ENCODE measurements at regions not wholly inside any gene's neighbourhood (a gene's known extent, or its start where the extent isn't known, plus 50 kb on each side); places are given as distances from the start of the nearest gene placed in this dataset.

DNA sequence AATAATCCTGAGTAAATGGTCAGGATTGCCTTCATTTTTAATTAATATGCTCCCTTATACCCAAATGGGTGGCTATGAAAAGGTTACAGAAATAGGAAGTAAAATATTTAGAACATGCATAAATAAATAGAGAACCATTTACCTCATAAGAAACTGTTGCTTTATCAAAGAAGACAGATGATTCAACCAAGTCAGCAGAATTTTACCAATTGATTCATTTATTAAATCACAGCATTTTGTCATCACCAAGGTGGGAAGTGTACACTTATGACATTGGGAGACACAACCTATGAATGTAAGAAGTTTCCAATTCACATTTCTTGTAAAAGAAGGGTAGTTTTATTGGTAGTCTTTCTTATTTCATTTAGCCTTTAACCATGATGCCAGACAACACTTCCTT, 870.3 kb upstream of the CHORDC1 start:
- no peak overlapping the region for H3K4me3 ChIP-seq (ENCODE audit: low read depth, low read length)
- DNase-seq (ENCODE audit: low read depth), result no peak
- TF ChIP-seq, protein P1, sequence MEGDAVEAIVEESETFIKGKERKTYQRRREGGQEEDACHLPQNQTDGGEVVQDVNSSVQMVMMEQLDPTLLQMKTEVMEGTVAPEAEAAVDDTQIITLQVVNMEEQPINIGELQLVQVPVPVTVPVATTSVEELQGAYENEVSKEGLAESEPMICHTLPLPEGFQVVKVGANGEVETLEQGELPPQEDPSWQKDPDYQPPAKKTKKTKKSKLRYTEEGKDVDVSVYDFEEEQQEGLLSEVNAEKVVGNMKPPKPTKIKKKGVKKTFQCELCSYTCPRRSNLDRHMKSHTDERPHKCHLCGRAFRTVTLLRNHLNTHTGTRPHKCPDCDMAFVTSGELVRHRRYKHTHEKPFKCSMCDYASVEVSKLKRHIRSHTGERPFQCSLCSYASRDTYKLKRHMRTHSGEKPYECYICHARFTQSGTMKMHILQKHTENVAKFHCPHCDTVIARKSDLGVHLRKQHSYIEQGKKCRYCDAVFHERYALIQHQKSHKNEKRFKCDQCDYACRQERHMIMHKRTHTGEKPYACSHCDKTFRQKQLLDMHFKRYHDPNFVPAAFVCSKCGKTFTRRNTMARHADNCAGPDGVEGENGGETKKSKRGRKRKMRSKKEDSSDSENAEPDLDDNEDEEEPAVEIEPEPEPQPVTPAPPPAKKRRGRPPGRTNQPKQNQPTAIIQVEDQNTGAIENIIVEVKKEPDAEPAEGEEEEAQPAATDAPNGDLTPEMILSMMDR (IDR thresholded peaks at IDR 0.05; ENCODE audit: low read depth, low read length, missing control alignments), result no peak

DNA sequence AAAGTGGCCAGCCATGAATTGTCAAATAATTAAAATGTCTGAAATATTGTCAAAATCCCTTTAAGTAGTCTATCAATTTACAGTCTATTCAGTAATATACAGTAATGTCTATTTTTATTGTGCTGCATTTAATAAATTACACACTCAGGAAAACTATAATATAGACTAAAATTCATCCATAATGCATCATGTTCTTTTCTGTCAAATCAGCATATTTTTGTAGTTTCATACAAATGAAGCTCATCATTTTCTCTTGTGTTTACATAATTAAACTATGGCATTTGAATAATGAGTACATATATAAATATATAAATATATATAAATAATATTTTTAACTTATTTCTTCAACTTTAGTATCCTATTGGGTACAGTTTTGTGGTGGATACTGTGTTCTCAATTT, 868.7 kb upstream of the CHORDC1 start:
- no peak overlapping the region for H3K4me3 ChIP-seq (ENCODE audit: low read depth, low read length)
- TF ChIP-seq, protein P1 (IDR thresholded peaks at IDR 0.05; ENCODE audit: low read depth, low read length, missing control alignments), result no peak
- no peak for DNase-seq (ENCODE audit: low read depth)

DNA sequence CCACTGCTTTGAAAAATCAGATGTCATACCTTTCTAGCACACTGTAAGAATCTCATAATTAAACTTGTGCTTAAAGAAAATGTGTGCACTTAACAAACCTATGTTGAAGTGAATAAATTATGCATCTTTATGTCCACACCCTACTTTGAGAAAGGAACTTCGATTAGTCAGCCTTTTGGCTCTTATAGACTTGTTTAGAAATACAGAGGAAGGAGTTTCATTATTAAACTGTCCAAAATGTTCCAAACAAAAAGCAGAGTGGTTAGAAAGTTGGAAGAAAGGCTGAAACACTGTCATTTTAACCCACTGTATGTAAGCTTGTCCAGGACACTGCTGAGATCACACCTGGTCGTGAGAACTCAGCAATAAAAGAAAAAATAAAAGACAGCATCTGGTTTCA, 863.2 kb upstream of the CHORDC1 start:
- H3K4me3 ChIP-seq (ENCODE audit: low read depth, low read length), result no peak overlapping the region
- TF ChIP-seq, protein P1 (IDR thresholded peaks at IDR 0.05; ENCODE audit: low read depth, low read length, missing control alignments), result no peak
- DNase-seq (ENCODE audit: low read depth), result no peak

DNA sequence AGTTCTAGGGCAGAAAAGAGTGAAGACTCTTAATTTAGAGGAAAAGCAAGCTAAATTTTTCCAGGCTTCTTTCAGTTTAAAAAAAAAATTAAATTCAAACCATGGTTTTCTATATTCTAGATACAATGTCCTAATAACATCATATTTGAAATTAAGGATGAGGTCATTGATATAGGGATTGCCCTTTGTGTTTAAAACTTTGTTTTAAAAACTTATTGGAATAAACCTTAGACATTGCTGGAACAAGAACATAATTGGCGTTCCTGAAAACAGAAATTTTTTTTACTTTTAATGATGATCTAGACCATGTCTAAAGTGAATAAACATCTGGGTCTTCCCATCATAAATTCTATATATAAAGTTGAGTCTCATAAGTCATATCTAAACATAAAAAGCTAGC, 859.4 kb upstream of the CHORDC1 start:
- TF ChIP-seq, protein P1 (IDR thresholded peaks at IDR 0.05; ENCODE audit: low read depth, low read length, missing control alignments), result no peak
- no peak overlapping the region for H3K4me3 ChIP-seq (ENCODE audit: low read depth, low read length)
- DNase-seq (ENCODE audit: low read depth), result no peak

DNA sequence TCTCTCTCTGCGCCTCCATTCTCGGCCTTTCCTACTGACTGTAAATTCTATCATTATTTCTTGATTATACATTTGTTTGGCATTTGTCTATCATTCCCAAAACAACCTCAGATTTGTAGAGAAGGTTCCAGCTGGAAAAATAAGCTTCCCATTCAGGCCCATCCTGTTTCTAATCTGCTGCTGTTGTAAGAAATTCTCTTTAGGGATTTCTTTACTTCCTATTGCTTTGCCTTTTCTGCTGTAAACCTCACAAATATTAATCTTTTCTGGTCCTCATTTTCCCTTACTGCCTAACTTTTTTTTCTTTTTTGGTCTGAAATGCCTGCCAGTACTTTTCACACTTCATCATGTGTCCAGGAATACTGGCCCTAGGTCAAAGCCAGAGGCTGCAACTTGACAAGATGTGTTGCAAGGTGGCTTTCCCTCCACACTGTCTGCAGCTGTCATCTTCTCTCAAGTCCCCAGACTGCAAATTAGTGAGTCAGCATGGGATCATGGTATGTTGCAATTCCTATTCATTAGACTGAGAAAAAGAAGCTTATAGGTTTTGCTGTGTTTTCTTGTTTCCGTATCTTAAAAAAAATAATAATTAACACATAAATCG, 858.7 kb upstream of the CHORDC1 start:
- TF ChIP-seq, protein P1 (IDR thresholded peaks at IDR 0.05; ENCODE audit: low read depth, low read length, missing control alignments), result no peak
- no peak for DNase-seq (ENCODE audit: low read depth)
- H3K4me3 ChIP-seq (ENCODE audit: low read depth, low read length), result no peak overlapping the region

DNA sequence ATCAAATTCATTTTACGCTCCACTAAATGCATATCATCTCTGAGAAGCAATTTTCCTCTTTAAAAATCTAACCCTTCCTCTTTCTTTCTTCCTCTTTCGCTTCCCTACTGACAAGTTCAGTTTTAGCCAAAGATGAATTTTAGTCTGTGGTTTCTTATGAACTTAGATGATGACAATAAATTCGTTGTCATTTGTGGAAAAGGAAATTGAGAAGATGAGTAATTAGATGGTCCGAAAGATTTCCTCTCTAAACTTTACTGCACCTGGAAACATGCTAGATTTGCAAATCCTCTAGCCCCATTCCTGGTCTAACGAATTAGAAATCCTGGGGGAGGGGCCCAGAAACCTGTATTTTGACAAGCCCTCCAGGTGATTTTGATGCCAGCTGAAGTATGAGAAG, 855.4 kb upstream of the CHORDC1 start:
- TF ChIP-seq, protein P1 (IDR thresholded peaks at IDR 0.05; ENCODE audit: low read depth, low read length, missing control alignments), result no peak
- H3K4me3 ChIP-seq (ENCODE audit: low read depth, low read length), result no peak overlapping the region
- DNase-seq (ENCODE audit: low read depth), result no peak

DNA sequence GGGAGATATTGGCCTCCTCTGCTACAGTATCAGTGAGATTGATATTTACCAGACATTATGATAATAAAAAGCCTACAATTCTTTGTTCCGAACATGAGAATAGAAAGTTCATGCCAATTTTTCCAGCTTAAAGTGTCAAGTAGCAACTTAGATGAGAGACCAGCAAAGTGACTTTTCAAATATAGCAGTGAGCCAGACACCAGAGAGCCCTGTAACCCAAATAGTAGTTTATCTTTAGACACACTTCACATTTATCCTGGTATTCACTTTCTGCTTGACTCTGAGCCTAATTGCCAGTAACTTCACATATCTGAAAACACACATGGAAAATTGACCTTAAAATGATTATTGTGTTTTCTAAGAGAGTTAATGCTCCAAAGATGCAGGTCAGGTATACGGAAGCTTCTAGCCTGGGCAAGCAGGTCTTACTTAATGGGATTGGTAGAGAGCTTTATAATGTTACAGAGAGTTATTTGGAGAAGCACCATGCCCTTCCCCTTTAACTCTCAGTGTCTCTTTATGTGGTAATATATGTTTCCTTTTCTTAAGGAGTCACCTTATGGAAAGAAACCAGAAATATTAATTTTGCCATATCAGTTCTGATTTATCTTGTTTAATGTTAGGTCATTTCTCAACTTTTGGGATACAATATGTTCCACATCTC, 852.3 kb upstream of the CHORDC1 start:
- H3K4me3 ChIP-seq (ENCODE audit: low read depth, low read length), result no peak overlapping the region
- TF ChIP-seq, protein P1 (IDR thresholded peaks at IDR 0.05; ENCODE audit: low read depth, low read length, missing control alignments), result no peak
- no peak for DNase-seq (ENCODE audit: low read depth)
